H54 (cell line): ENCODE measurements at regions not wholly inside any gene's neighbourhood (a gene's known extent, or its start where the extent isn't known, plus 50 kb on each side); places are given as distances from the start of the nearest gene placed in this dataset.

Source experiments
- DNase-seq: peaks from one replicate; pipeline ENCODE4 v3.0.0; 2011; ENCODE audit warnings: low spot score, mixed read lengths; ENCODE audit not compliant: insufficient read length
- FAIRE-seq: peaks from 3 replicates; lab custom pipeline; 2011; peaks lifted over from hg19 to GRCh38; lab: Jason Lieb, UNC
- POLR2A ChIP-seq: IDR thresholded peaks from 2 replicates; pipeline ENCODE4 v1.6.1; 2011; ENCODE audit warnings: low read depth, mild to moderate bottlenecking, low read length

DNA sequence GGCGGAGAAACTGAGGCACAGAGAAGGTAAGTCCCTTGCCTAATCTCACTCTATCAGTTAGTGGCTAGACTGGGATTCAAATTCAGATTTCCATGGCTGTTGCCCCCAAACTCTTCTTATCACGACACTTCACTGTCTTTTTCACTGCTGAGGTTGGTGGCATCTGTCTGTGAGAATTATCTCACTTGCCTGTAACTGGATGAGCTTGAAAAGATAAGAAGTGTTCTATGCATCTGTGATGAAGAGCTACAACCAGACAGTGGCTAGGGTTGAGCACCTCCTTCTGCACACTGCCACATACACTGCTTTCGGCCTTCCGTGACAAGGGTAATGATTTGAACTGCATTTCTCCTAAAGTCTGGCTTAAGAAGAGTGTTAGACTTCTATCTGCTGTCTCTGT, 107.9 kb upstream of the TEX13D start:
- TF ChIP-seq POLR2A: no peak
- FAIRE-seq: no peak

DNA sequence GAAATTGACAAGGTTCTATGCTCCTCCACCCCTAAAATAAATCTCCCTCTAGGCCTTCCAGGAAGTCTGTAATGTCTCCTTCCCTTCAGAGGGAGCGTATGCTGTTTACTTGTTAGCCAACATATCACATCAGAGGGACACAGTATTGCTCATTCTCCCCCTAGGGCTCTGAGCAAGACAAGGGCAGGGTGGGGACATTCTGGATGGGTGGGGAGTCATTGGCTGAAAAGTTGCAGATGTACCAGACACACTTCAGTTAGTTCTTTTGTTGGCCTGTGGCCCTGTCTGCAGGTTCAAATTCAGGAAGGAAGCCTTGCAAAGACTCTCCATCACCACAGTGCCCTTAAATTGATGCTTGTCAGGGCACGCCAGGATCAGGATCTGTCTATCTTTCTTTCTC, 106.3 kb upstream of the TEX13D start:
- FAIRE-seq: no peak
- no peak for DNase-seq
- no peak for TF ChIP-seq POLR2A

More for the DNA sequence above, 107.9 kb upstream of the TEX13D start:
- DNase-seq: no peak

DNA sequence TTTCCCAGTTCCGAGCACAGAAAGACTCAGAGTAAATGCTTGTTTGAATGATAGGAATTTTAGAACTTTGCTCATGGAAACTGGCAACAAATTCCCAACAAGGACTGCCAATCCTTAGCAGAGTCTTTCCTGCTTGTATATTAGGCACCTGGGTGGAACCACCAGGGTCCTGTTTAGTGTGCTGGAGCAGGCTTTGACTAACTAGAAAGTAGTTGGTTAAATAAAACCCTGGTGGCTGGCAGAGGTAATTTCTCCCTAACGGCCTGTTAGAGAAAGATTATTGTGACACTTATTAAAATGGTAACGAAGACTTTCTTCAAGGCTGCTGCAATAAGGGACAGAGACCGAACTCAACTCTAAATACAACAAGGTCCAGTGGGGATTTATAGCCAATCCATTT, 103.6 kb upstream of the TEX13D start:
- TF ChIP-seq POLR2A: no peak
- FAIRE-seq (no peak), DNase-seq (no peak)

DNA sequence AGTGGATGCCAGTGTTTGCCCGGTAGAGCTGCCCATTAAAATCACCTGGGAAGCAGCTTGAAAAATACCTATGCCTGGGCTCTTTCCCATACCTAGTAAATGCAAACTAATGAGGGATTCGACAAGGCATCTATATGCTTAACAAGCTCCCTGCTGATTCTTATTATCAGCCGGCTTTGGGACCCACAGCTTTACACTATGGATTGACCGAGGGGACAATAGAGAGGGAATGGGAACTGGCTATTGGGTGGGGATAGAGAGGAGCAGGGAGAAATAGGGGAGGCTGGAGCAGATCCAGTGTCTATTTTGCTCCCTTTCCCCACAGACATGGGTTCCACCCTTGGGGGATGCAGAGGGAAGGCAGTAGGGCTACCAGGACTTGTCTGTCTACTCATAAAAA, 103.1 kb upstream of the TEX13D start:
- DNase-seq (no peak), FAIRE-seq (no peak)
- no peak for TF ChIP-seq POLR2A

DNA sequence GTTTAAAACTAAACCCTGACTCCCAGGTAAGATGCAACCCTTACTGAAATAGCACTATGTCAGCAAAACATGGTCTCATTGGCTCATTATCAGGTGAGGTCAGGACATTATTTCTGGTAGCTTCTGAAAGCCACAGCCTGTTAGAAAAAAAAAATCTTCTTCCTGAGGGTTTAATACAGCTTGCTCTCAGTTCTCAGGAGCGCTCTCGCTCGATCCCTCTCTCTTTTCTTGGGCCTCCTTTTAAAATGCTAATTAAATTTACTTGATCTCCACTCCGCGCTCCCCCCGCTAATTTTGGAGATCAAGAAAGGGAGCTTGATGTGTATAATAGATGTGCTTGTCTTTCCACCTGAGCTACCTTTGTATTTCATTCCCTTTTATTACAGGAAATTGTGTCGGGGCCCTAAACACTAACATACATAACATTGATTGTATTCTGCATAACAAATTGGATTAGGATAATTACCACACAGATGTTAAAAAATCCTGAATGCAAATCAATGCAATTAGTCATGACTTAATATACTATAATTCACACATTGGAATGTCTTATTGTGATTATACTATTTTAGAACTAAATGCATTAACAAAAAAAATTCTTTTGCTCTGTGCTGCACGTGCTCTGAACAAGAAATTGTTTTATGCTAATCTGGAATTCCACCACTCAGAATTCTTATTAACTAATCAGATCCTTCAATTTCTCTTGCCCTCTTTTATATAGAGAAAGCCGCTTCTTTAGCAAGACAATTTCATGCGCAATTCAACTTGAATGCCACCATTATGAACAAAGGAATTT, 101.6 kb upstream of the TEX13D start:
- no peak for TF ChIP-seq POLR2A
- DNase-seq (no peak), FAIRE-seq (no peak)

DNA sequence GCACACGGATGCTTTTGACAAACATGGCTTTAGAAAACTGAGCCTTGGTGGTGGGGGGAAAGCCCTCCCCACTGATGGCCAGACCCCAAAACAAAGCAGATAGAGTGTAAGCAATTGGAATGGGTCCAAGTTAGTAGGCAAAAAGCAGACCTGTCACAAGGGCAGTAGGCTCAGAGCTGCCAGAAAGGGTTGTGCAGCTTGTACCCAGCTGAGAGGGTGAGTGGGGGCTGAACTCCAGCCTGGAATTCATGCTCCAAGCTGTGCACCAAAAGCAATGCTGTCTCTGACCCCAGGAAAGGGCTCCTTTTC, 101.1 kb upstream of the TEX13D start:
- DNase-seq: no peak
- no peak for TF ChIP-seq POLR2A
- FAIRE-seq: no peak

DNA sequence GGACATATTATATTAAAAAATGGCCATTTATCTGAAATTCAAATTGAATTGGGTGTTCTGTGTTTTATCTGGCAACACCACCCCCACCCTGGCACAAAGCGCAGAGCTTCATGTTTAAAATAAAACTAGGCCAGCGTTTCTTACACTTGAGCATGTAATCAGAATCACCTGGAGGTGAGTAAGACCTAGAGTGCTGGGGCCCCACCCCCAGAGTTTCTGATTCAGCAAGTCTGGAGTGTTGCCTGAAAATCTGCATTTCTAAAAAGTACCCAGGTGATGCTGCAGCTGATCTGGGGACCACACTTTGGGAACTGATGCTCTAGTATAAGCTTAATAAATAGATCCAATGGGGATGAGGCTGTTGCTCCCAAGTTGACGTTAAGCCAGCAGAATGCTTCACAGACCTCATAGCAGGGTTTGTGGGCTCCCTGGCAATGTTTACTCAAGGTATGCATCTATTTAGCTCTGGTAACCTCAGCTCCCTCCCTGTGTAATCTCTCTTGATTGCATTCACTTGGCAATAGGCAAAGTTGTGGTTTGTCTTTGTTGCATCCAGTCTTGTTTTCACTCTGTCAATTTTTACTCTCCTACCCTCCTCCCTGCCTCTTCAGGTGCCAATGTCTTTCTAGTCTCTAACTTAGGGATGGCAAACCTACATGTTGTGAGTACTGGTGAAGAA, 99.8 kb upstream of the TEX13D start:
- TF ChIP-seq POLR2A: no peak
- no peak for FAIRE-seq
- DNase-seq: no peak

DNA sequence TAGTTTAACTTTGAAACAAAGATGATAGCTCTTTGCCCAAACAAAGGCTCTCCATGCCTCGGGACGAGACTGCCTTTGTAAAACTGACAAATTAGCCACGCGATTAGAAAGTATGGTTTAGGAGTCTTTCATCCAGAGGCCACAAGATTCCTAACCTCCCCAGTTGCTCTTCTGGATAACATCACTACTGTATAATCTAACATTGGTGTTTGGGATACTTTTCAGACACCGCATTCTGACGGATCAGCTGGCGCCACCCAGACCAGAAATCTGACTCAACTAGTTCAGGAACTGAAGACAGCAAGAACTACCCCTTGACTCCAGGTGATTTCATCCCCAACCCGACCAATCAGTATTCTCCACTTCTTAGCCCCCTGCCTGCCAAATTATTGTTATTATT, 98.1 kb upstream of the TEX13D start:
- FAIRE-seq: no peak
- DNase-seq: no peak
- TF ChIP-seq POLR2A: no peak

DNA sequence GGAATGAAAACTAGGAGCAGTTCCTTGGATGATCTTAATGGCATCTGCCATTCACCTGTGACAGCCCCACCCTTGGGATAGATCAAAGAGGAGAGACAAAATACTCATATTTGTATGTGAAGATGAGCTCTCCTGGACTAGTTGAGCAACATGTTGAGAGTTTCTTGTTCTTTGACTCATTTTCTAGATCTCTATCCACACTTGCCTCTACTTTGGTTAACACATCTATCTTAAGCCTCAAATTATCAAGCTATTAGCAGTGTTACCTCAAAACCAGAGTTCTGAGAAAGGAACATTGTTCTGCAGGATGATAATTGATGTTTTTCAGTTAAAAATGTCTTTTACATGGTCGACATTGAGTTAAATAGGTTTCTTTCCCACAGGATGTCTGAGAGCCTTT, 94.2 kb upstream of the TEX13D start:
- FAIRE-seq (no peak), DNase-seq (no peak)
- no peak for TF ChIP-seq POLR2A

DNA sequence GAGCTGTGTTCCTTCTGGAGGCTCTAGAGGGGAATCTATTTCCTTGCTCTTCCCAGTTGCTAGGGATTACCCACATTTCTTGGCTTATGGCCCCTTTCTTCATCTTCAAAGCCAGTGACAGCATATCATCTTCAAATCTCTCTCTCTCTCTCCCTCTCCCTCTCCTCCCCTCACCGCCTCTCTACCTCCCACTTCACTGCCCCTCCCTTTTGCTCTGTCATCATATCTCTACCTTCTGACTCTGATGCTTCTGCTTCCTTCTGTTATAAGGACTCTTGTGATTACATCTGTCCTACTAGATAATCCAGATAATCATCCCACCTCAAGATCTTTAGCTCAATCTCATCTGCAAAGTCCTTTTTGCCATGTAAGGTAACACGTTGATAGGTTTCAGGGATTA, 93.1 kb upstream of the TEX13D start:
- no peak for DNase-seq
- FAIRE-seq: no peak
- no peak for TF ChIP-seq POLR2A

DNA sequence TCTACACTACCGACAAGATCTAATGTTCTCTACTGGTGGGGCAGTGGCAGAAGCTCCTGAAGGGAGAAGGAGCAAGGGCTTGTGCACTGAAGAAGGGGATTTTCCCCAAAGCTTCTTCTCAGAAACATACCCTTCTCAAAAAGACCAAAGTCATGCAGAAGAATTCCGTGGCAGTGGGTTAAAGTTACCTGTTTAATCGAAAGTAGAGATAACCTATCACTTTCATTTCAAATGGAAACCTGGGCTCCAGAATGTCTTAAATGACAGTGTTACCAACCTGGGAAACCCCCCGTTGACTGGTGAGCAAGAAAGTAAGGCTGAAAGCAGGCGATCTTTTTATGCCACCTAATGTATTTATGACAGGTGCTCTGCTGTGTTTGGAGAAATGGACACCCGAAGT, 92.5 kb upstream of the TEX13D start:
- DNase-seq (no peak), FAIRE-seq (no peak)
- TF ChIP-seq POLR2A: no peak

DNA sequence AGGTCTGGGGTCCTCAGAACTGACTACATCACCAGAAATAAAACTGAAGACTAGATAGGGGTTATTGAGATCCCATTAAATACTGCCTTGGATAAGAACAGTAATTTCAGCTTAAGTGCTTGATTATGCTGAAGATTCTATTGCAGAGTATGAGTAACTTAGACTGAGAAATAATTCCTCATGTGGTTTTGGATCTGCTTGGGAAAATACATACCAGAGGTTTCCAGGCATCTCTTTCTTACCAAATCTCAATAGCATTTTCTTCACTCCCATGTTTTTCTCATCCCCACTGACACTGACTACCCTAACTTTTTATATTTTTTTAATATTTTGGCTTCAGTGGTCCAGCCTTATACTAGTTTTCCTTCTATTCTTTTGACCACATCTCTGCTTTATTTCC, 92.0 kb upstream of the TEX13D start:
- TF ChIP-seq POLR2A: no peak
- no peak for FAIRE-seq
- no peak for DNase-seq

DNA sequence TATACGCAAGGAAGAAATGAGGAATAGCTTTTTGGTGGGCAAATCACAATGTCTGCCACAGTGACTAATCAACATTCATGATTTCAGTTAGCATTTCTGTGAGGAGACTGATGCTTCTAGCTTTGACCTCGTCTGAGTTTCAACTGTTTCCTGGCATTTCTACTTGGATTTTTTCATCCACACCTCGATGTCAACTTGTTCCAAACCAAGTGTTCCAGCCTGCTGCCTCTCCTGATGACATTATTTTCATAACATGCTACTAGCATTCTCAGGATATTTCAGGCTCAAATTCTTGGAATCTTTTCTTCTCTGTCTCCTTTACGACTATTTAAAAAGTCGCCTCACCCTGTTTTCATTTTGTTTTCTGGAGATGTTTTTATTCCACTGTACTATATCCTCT, 90.3 kb upstream of the TEX13D start:
- DNase-seq (no peak), FAIRE-seq (no peak)
- no peak for TF ChIP-seq POLR2A

DNA sequence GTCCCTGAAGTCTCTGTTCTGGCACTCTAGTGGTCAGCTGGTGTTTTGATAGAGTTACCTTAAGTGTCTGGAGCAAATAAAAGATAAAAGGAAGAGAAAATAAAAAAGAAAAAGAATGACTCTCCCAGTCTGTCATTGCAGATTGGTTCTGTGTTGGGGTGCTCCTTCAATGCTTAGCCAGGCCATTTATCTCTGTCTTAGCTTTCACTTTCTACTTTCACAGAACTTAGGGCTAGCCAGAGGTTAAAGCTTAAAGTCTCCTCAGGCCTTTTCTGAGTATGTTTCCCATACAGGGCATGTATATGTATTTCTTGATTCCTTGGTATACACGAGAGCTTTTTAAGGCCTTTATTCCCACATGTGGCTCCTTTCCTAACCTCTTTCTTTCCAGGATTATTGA, 83.1 kb upstream of the TEX13D start:
- TF ChIP-seq POLR2A: no peak
- DNase-seq: no peak
- no peak for FAIRE-seq

DNA sequence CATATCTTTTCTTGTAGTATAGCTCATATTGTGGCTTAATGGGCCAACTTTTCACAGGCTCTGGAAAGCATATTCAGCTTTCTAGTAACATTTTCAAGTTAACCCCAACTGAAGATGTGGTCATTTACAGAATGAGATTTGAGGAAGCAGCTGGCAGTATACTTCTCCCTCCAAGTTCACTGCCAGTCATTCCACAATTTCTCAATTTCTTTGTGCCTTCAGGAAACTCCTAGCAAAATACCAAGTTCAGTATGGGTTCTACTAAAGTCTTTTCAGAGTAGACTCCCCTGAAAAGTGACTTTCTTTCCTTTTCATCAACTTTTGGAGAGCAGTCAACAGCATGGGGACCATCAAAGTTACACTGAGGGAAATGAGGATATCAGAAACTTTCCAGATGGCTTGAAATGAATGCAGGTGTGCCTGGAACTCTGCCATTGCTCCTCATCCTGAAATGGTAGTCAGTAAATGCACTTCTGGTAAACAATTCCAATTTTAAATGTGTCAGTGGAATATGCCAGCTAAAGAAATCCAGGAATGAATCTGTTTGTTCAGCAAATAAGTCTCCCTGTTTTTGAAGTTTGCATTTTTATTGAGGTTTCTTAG, 81.5 kb upstream of the TEX13D start:
- DNase-seq: no peak
- no peak for FAIRE-seq
- no peak for TF ChIP-seq POLR2A
